ENCODE measurements at regions not wholly inside any gene's neighbourhood (a gene's known extent, or its start where the extent isn't known, plus 50 kb on each side); places are given as distances from the start of the nearest gene placed in this dataset.

- TF ChIP-seq CTCF (IDR thresholded peaks at IDR 0.05) = no peak
- no peak for TF ChIP-seq POLR2A (IDR thresholded peaks at IDR 0.05)
- TF ChIP-seq POLR2AphosphoS5 (IDR thresholded peaks at IDR 0.05) = no peak
- TF ChIP-seq EP300 (IDR thresholded peaks at IDR 0.05) = no peak
Measured at GRCh38 chr11:116610190-116610589, 162.6 kb downstream of the BUD13 start.
